HG03460 (cell line): ENCODE measurements at regions not wholly inside any gene's neighbourhood (a gene's known extent, or its start where the extent isn't known, plus 50 kb on each side); places are given as distances from the start of the nearest gene placed in this dataset.

Source experiments
- ATAC-seq: cut with Tn5 transposase; IDR thresholded peaks from one replicate; pipeline ENCODE4 v1.9.1; 2021; ENCODE audit not compliant: unreplicated experiment

- ATAC-seq: no peak
These were observed 180.0 kb downstream of the MTRR start for GRCh38 chr5:8048920-8049319.

- ATAC-seq: no peak
These were observed 181.7 kb downstream of the MTRR start for GRCh38 chr5:8050616-8051175.

GRCh38 chr5:8053270-8053669 lies 184.3 kb downstream of the MTRR start:
- no peak for ATAC-seq

- ATAC-seq: no peak
These were observed 188.8 kb downstream of the MTRR start for GRCh38 chr5:8057769-8058168.

- no peak for ATAC-seq
These were observed 189.8 kb downstream of the MTRR start for GRCh38 chr5:8058616-8059190.

- ATAC-seq: no peak
These were observed 190.4 kb downstream of the MTRR start for GRCh38 chr5:8059337-8059736.

- ATAC-seq: no peak
These were observed 191.4 kb downstream of the MTRR start for GRCh38 chr5:8060235-8060952.

GRCh38 chr5:8060953-8061429 lies 192.0 kb downstream of the MTRR start:
- ATAC-seq: no peak

- ATAC-seq: no peak
These were observed 193.6 kb downstream of the MTRR start for GRCh38 chr5:8062521-8062920.

GRCh38 chr5:8068078-8068477 lies 199.1 kb downstream of the MTRR start:
- ATAC-seq: no peak

- no peak for ATAC-seq
These were observed 201.2 kb downstream of the MTRR start for GRCh38 chr5:8070138-8070537.

- no peak for ATAC-seq
These were observed 210.1 kb downstream of the MTRR start for GRCh38 chr5:8079056-8079455.

GRCh38 chr5:8081179-8081578 lies 212.2 kb downstream of the MTRR start:
- no peak for ATAC-seq

GRCh38 chr5:8093669-8094068 lies 224.7 kb downstream of the MTRR start:
- no peak for ATAC-seq

- no peak for ATAC-seq
These were observed 225.4 kb downstream of the MTRR start for GRCh38 chr5:8094304-8094703.

- no peak for ATAC-seq
These were observed 228.2 kb downstream of the MTRR start for GRCh38 chr5:8097146-8097545.

- ATAC-seq: no peak
These were observed 229.1 kb downstream of the MTRR start for GRCh38 chr5:8098081-8098480.

- ATAC-seq: no peak
These were observed 233.8 kb downstream of the MTRR start for GRCh38 chr5:8102714-8103113.

GRCh38 chr5:8114597-8115266 lies 245.8 kb downstream of the MTRR start:
- no peak for ATAC-seq

- no peak for ATAC-seq
These were observed 254.6 kb downstream of the MTRR start for GRCh38 chr5:8123559-8123958.

- ATAC-seq: no peak
These were observed 265.7 kb downstream of the MTRR start for GRCh38 chr5:8134609-8135008.

- ATAC-seq: no peak
These were observed 266.8 kb downstream of the MTRR start for GRCh38 chr5:8135742-8136141.
